RWPE2 (cell line): ENCODE measurements at regions not wholly inside any gene's neighbourhood (a gene's known extent, or its start where the extent isn't known, plus 50 kb on each side); places are given as distances from the start of the nearest gene placed in this dataset.

ENCODE experiments used
- ATAC-seq: fragments of 200-7000 bp; cut with Tn5 transposase; 3 replicates; pipeline ENCODE4 v1.9.1; 2021; ENCODE audit warnings: low read depth
- DNase-seq: peaks from one replicate; pipeline ENCODE4 v3.0.0-alpha.2; 2020; ENCODE audit warnings: low spot score
- H3K27ac ChIP-seq: fragments of 450-650 bp; 2 replicates; pipeline ENCODE4 v1.5.1; 2017; ENCODE audit warnings: mild to moderate bottlenecking; ENCODE audit not compliant: poor library complexity, severe bottlenecking
- H3K27me3 ChIP-seq: fragments of 250-450 bp; sonication (Bioruptor Pico); 2 replicates; pipeline ENCODE4 v1.5.1; 2021; ENCODE audit warnings: mild to moderate bottlenecking, moderate library complexity; ENCODE audit not compliant: insufficient read depth, poor library complexity, severe bottlenecking
- H3K36me3 ChIP-seq: fragments of 250-450 bp; sonication (Bioruptor Pico); 2 replicates; pipeline ENCODE4 v1.5.1; 2020; ENCODE audit warnings: low read depth, mild to moderate bottlenecking, moderate library complexity
- H3K4me1 ChIP-seq: fragments of 250-450 bp; sonication (Bioruptor Pico); 2 replicates; pipeline ENCODE4 v1.5.1; 2021; ENCODE audit warnings: mild to moderate bottlenecking, moderate library complexity; ENCODE audit not compliant: insufficient read depth, poor library complexity, severe bottlenecking
- H3K4me3 ChIP-seq: fragments of 250-450 bp; sonication (Bioruptor Pico); 2 replicates; pipeline ENCODE4 v1.5.1; 2021; ENCODE audit warnings: mild to moderate bottlenecking, moderate library complexity; ENCODE audit not compliant: severe bottlenecking
- H3K9me3 ChIP-seq: fragments of 250-450 bp; sonication (Bioruptor Pico); 2 replicates; pipeline ENCODE4 v1.5.1; 2021; ENCODE audit warnings: mild to moderate bottlenecking, moderate library complexity; ENCODE audit not compliant: severe bottlenecking
- TF ChIP-seq, protein P1 (sequence below): fragments of 450-650 bp; IDR thresholded peaks from one replicate; pipeline ENCODE4 v1.5.1; 2017; ENCODE audit warnings: mild to moderate bottlenecking, moderate library complexity; ENCODE audit not compliant: poor library complexity, severe bottlenecking

DNA sequence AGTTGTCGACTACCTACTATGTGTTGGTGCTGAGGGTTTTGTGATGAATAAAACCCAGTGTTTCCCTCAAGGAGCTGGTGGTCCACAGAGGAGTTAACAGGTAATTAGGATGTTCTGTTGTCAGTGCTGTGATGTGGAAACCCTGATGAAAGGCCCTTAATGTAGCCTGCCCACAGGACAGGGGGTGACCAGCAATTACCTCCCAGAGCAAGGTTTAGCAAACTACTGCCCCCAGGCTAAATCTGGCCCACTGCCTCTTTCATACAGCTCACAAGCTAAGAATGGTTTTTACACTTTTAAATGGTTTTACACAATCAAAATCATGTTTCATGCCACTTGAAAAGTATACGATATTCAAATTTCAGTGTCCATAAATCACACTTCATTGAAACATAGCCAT, 536.2 kb downstream of the MIAT start:
- DNase-seq = no peak
- Histone ChIP-seq H3K4me1 (peaks cover 8% of the 10 kb centered on the region), H3K27ac (no peak overlapping the region), H3K27me3 (no peaks in the 10 kb centered on the region), H3K36me3 (no peaks in the 10 kb centered on the region), H3K9me3 (no peaks in the 10 kb centered on the region), H3K4me3 (no peak overlapping the region)
- TF ChIP-seq, protein P1, sequence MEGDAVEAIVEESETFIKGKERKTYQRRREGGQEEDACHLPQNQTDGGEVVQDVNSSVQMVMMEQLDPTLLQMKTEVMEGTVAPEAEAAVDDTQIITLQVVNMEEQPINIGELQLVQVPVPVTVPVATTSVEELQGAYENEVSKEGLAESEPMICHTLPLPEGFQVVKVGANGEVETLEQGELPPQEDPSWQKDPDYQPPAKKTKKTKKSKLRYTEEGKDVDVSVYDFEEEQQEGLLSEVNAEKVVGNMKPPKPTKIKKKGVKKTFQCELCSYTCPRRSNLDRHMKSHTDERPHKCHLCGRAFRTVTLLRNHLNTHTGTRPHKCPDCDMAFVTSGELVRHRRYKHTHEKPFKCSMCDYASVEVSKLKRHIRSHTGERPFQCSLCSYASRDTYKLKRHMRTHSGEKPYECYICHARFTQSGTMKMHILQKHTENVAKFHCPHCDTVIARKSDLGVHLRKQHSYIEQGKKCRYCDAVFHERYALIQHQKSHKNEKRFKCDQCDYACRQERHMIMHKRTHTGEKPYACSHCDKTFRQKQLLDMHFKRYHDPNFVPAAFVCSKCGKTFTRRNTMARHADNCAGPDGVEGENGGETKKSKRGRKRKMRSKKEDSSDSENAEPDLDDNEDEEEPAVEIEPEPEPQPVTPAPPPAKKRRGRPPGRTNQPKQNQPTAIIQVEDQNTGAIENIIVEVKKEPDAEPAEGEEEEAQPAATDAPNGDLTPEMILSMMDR = no peak
- no peak for ATAC-seq

DNA sequence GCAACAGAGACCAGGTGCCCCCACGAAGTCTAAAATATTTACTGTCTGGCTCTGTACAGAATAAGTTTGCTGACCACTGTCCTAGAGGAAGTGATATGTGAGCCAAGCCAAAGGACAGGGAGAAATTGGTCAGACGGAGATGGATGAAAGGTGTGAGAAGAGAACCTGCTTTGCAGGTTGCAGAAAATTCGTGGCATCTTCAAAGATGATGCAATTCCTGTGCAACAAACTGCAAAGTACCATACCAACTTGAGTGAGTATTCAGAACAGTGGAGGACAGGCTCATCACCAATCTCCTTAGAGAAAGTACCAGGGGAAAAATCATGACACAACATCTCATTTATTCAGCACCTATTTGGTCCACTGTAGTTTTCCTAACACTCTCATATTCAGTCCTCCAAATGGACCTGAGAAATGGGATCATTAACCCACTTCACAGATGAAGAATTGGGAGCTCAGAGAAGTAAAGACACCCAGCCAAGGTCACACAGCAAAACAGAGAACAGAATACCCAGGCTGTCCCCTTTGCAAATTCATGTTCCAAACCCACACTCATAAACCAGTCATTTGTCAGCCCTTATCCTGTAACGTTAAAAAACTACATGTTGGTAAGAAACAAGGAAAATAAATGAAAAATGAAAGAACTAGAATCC, 536.8 kb downstream of the MIAT start:
- Histone ChIP-seq H3K27ac (no peak overlapping the region), H3K9me3 (no peaks in the 10 kb centered on the region), H3K4me1 (peaks cover 8% of the 10 kb centered on the region), H3K27me3 (no peaks in the 10 kb centered on the region), H3K4me3 (no peak overlapping the region), H3K36me3 (no peaks in the 10 kb centered on the region)
- ATAC-seq = no peak
- TF ChIP-seq, protein P1 = no peak
- DNase-seq = no peak

DNA sequence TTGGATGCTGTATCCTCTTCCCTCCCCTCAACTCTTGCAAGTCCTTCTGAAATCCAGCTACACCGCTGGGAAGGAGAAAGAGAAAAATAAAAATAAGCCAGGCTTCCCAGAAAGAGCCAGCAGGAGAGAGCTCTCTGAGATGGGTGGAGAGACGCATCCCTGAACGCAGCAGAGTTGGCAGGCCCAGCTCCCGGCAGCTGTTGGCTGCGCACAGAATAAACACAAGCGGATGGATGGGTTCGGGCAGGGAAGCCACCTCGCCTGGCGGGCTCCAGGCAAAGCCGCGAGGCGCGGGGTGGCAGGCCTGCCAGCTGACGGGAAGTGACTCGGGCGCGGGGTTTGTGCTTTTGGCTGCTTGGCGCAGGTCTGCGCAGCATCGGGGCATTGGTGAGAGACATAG, 537.7 kb downstream of the MIAT start:
- Histone ChIP-seq H3K9me3 (no peaks in the 10 kb centered on the region), H3K27me3 (no peaks in the 10 kb centered on the region), H3K4me1 (peaks cover 8% of the 10 kb centered on the region), H3K27ac (no peak overlapping the region), H3K36me3 (no peaks in the 10 kb centered on the region), H3K4me3 (no peak overlapping the region)
- TF ChIP-seq, protein P1 = no peak
- DNase-seq (no peak), ATAC-seq (no peak)

DNA sequence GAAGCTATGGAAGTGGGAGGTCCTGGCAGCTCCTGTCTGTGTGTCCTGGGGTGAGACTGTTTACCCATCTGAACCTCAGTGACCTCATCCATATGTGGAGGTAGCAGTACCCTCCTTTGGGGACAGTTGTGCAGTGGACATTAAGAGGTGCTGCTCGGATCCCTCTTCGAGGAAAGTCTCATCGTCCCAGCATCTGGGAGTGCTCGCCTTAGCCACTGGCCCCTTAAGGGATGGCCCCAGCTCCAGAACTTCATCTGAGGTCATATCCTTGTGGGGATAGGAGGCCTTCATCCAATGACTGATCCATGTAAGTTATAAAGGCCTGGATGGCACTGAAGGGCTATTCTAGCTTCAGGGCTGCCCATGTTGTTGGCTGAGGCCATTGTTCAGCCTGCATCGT, 538.1 kb downstream of the MIAT start:
- Histone ChIP-seq H3K27ac (no peak overlapping the region), H3K4me3 (no peak overlapping the region), H3K9me3 (no peaks in the 10 kb centered on the region), H3K27me3 (no peaks in the 10 kb centered on the region), H3K36me3 (no peaks in the 10 kb centered on the region), H3K4me1 (peaks cover 8% of the 10 kb centered on the region)
- no peak for DNase-seq
- TF ChIP-seq, protein P1 = no peak
- no peak for ATAC-seq

DNA sequence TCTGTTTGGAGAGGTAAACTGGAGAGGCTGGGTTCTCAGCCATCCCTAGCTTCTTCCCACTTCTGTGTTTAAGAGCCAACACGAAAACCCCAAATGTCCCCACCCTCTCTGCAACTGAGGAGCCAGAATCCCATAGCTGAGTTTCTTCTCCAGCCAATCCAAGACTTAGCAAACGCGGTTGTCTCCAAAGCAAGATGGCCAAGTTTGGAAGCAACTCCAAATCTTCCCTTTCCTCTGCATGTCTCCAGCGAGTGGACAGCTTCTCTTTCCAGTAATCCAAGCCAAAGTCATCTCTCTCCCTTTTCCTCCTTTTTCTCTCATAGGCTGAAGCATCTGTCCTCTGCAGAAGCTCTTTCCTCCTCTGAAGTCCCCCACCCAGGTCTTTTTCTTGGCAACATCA, 539.2 kb downstream of the MIAT start:
- Histone ChIP-seq H3K27ac (no peak overlapping the region), H3K4me3 (no peak overlapping the region), H3K4me1 (peaks cover 8% of the 10 kb centered on the region), H3K9me3 (no peaks in the 10 kb centered on the region), H3K27me3 (no peaks in the 10 kb centered on the region), H3K36me3 (no peaks in the 10 kb centered on the region)
- no peak for ATAC-seq
- TF ChIP-seq, protein P1 = no peak
- DNase-seq = no peak
